Lung (tissue), 11 donors: ENCODE measurements at regions not wholly inside any gene's neighbourhood (a gene's known extent, or its start where the extent isn't known, plus 50 kb on each side); places are given as distances from the start of the nearest gene placed in this dataset.

Experiments used
- ATAC-seq: fragments of 200-7000 bp; cut with Tn5 transposase; one replicate; pipeline ENCODE4 v1.9.1; 2020; ENCODE audit warnings: moderate number of reproducible peaks; ENCODE audit not compliant: insufficient read depth, low FRiP score
- DNase-seq, 3 donors: peaks; one replicate each; pipeline ENCODE4 v3.0.0-alpha.2; 2013 to 2017
- H3K27ac ChIP-seq, 2 donors: one replicate each; pipeline ENCODE4 v1.5.1; 2013; ENCODE audit warnings: mild to moderate bottlenecking in 2 of 2, moderate library complexity in 2 of 2, control low read depth in 1 of 2, inconsistent platforms in 1 of 2, low read depth in 1 of 2, low read length in 1 of 2
- H3K27me3 ChIP-seq, 3 donors: one replicate each; pipeline ENCODE4 v1.5.1; 2013; ENCODE audit warnings: low read length in 2 of 3; ENCODE audit not compliant: control insufficient read depth in 3 of 3, insufficient read depth in 3 of 3
- H3K36me3 ChIP-seq, 4 donors: one replicate each; pipeline ENCODE4 v1.5.1; 2013; ENCODE audit warnings: low read length in 4 of 4, mild to moderate bottlenecking in 1 of 4, moderate library complexity in 1 of 4; ENCODE audit not compliant: control insufficient read depth in 4 of 4, insufficient read depth in 4 of 4
- H3K4me1 ChIP-seq, 5 donors: one replicate each; pipeline ENCODE4 v1.5.1; 2013; ENCODE audit warnings: low read length in 5 of 5, mild to moderate bottlenecking in 2 of 5, moderate library complexity in 1 of 5; ENCODE audit not compliant: control insufficient read depth in 5 of 5, insufficient read depth in 5 of 5
- H3K4me3 ChIP-seq: one replicate; pipeline ENCODE4 v1.5.1; 2013; ENCODE audit warnings: mild to moderate bottlenecking, control low read depth, moderate library complexity
- H3K9ac ChIP-seq, 2 donors: one replicate each; pipeline ENCODE4 v1.5.1; 2013; ENCODE audit warnings: low read length in 2 of 2, control low read depth in 1 of 2; ENCODE audit not compliant: insufficient read depth in 1 of 2
- H3K9me3 ChIP-seq, 4 donors: one replicate each; pipeline ENCODE4 v1.5.1; 2013; ENCODE audit warnings: low read length in 3 of 4, mild to moderate bottlenecking in 1 of 4, moderate library complexity in 1 of 4; ENCODE audit not compliant: control insufficient read depth in 4 of 4, insufficient read depth in 3 of 4
- WGBS, 2 donors: extraction: QIAGEN DNeasy Blood & Tissue Kit; methylation state at CpG; one replicate each; pipeline ENCODE4 v1.1.7; 2013; 5-methylcytosine and 5-hydroxymethylcytosine counted together
- TF ChIP-seq, protein P1 (sequence below): IDR thresholded peaks from 2 replicates; pipeline ENCODE4 v1.5.1; 2012; ENCODE audit warnings: mild to moderate bottlenecking; ENCODE audit errors: control extremely low read depth, extremely low read depth
- donor health status: control.
- donor health status: control.
- donor health status: Bipolar disorder and iron deficiency.
- donor health status: healthy.
- donor health status: DM: yes; HTN: yes; CAD: no.

DNA sequence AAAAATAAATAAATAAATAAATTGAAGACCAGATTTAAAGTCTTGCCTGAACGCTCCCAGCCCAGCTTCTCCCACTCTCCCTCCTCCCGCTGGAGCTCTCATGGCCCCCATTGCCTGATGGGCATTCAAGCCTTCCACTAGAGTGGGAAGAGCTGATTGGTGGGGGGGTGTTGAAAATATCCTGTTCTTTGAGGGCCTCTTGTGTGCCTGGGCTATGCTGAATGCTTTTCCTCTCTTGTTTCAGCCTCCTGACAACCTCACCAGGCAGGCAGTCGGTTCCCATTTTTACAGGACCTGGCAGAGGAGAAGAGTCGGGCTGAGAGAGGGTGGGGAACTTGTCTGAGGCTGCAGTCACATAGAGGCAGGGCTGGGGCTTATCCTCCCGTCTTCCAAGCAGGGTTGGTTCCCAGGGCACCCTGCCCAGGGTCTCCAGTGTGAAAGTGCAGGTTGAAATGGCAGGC, 59.2 kb upstream of the SSBP3 start:
- Histone ChIP-seq H3K4me1 (peaks cover 0 to 54% (median 24%) of the 10 kb centered on the region in 5 donors), H3K27me3 (no peaks in the 10 kb centered on the region), H3K9ac (peak overlapping the region in 1 of 2 donors; percentile 8), H3K9me3 (no peaks in the 10 kb centered on the region), H3K4me3 (no peak overlapping the region), H3K36me3 (no peaks in the 10 kb centered on the region), H3K27ac (no peak overlapping the region)
- TF ChIP-seq, protein P1, sequence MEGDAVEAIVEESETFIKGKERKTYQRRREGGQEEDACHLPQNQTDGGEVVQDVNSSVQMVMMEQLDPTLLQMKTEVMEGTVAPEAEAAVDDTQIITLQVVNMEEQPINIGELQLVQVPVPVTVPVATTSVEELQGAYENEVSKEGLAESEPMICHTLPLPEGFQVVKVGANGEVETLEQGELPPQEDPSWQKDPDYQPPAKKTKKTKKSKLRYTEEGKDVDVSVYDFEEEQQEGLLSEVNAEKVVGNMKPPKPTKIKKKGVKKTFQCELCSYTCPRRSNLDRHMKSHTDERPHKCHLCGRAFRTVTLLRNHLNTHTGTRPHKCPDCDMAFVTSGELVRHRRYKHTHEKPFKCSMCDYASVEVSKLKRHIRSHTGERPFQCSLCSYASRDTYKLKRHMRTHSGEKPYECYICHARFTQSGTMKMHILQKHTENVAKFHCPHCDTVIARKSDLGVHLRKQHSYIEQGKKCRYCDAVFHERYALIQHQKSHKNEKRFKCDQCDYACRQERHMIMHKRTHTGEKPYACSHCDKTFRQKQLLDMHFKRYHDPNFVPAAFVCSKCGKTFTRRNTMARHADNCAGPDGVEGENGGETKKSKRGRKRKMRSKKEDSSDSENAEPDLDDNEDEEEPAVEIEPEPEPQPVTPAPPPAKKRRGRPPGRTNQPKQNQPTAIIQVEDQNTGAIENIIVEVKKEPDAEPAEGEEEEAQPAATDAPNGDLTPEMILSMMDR = no peak
- ATAC-seq (no peak), DNase-seq (peak; percentile 80 to 91 (median 88))
- WGBS, 2 donors = 38 to 43% methylated on average over 5 of the region's 5 CpGs

DNA sequence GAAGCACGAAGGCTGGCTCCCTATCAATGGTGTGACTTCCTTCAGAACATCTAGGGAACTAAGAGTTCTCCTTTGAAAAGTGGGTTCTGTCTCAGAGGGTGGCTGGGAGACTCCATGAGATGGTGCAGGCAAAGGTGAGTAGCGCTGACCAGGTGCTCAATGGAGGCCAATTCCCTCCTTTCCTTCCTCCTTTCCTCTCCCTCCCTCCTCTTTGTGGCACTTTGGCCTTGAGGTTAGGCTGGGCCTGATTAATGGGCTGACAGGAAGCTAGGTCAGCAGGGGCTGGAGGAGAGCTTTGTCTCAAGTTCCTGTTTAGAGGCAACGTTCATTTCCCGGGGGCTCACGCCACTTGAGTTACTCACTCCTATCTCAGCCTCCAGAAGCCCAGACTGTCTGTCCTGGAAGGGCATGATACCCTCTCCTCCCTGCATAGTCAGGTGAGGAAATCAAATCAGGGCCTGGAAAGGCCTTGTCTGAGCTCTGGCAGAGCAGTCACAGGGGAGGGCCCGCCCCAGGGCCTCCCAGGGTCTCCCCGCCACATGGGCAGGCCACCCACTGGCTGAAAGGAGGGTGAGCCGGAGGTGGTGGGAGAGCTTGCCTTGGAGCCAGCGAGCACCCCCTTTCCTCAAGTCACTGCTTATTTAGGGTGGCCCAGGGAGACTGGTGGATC, 58.4 kb upstream of the SSBP3 start:
- H3K4me3 ChIP-seq = no peak overlapping the region
- H3K36me3 ChIP-seq = no peaks in the 10 kb centered on the region
- peak in 1 of 3 donors; percentile 47 for DNase-seq
- WGBS, 2 donors = 49 to 63% methylated on average over 8 to 9 of the region's 9 CpGs
- no peak overlapping the region for H3K27ac ChIP-seq
- H3K27me3 ChIP-seq = no peaks in the 10 kb centered on the region
- H3K9me3 ChIP-seq = no peaks in the 10 kb centered on the region
- H3K4me1 ChIP-seq = peaks cover 0 to 62% (median 26%) of the 10 kb centered on the region in 5 donors
- no peak for ATAC-seq
- TF ChIP-seq, protein P1 = no peak
- no peak overlapping the region for H3K9ac ChIP-seq

DNA sequence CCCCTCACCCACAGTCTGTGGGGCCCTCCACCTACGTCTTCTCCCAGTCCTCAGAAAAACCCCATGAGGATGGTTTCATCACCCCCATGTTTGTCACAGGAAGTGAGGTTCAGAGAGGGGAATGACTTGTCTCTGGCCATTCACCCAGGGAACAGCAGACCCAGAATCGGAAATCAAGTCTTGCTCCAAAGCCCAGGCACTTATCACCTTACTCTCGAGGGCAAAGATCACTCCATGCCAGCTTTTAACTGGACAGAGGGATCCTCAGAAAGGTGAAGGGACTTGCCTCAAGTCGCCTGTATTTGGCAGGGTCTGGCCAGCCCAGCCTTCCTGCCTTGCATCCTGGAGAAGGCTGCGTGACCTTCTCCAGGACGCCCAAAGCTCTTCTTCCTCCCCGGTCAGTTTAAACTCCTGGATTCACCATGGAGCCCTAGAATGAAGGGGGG, 57.9 kb upstream of the SSBP3 start:
- WGBS, 2 donors = 61 to 75% methylated on average over 7 of the region's 7 CpGs

More for the DNA sequence above, 57.9 kb upstream of the SSBP3 start:
- H3K9me3 ChIP-seq = no peaks in the 10 kb centered on the region
- H3K9ac ChIP-seq = no peak overlapping the region
- ATAC-seq (no peak), DNase-seq (no peak)
- H3K36me3 ChIP-seq = no peaks in the 10 kb centered on the region
- H3K27ac ChIP-seq = no peak overlapping the region
- TF ChIP-seq, protein P1 = no peak
- no peaks in the 10 kb centered on the region for H3K27me3 ChIP-seq
- no peak overlapping the region for H3K4me3 ChIP-seq
- peaks cover 0 to 68% (median 30%) of the 10 kb centered on the region in 5 donors for H3K4me1 ChIP-seq
